ENCODE measurements at regions not wholly inside any gene's neighbourhood (a gene's known extent, or its start where the extent isn't known, plus 50 kb on each side); places are given as distances from the start of the nearest gene placed in this dataset.

DNA sequence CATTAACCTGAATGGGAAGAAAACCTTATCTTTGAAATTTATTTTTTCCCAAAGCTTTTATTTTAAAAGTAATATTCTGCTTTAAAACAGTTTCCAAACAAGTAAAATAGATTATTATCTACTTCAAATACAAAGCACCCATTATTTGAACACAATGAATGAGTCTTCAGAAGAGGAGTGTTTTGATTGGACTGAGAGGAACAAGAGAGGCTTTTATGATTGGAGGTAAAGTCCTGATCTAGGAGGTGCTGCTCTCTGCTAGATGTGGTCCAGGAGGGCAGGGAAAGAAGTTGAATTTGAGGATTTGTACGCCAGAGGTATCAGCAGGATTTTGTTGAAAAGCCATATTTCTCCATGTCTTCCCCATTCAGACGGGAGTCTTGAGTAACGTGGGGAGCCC is 900.7 kb downstream of the SOCS6 start:
- no peak for DNase-seq

DNA sequence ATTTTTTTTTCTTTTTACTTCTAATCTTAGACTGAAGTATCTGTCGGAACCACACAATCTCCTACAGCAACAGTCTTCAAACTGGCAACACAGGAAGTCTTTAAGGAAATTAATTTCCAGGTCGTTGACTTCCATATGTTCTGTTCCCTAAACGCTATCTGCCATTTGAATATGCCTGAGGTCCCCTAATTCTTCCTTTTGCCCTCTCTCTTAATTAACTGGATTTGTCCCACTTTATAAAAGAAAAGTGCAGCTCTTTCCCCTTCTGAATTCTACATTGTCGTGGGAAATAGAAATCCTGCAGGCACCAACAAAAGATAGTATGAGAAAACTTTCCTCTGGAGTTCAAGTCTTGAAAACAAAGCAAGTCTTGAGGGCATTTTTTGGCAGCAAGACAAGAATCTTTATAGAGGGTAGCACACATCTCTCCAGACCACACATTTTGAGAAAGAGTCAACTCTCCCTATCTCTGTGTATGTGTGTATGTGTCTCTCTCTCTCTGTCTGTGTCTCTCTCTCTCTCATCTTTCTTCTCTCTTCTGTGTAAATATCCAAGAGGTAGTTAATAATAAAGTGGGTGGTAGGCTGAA is 879.8 kb downstream of the SOCS6 start:
- DNase-seq: no peak

DNA sequence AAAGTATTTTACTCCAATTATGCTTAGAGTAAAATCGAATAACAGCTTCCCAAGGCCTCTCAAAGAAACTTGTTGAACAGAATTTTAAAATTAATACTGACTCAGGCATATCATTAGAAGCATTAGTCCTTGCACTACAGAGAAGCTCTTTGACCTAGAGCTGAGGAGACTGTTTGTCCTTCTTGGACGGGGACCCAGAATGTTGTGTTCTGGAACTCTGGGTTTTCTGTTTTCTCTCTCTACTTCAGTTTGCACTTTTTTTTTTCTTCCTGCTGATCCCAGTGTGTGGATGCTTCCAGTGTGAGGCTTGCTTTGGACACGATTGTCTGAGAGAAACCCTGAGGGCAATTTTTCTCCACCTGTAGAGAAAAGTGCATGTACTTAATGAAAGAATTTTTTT is 847.6 kb downstream of the SOCS6 start:
- DNase-seq: no peak

DNA sequence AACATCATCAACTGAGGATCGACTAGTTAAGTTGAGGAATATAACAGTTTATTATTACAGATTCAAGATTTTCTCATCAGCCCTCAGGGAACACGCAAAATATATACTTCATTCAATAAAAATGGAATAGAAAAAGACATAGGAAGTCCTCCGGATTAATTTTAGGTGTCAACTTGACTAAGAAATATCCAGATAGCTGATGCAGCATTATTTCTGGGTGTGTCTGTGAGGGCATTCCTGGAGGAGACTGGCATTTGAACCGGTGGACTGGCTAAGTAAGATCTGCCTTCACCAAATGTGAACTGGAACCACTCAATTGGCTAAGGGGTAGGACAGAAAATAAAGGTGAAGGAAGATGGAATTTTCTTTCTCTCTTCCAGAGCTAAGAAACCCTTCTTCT is 845.3 kb downstream of the SOCS6 start:
- no peak for DNase-seq

DNA sequence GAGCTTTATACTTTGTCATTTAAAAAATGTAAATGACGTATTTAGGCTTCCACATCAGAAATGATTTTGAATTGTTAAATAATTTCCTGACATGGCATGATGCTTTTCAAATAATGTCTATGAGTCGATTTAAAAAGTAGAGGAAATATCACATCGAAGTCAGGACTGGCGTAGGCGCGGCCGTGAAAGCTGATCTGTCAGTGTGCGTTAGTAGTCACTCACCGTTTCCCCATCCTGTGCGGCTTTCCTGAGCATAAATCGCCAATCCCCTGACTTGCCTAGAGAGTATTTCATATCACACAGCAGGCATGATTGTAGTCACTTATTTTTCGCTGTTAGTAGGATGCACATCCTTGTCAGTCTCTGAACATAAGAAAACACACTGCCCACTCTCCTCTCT is 843.1 kb downstream of the SOCS6 start:
- no peak for DNase-seq

DNA sequence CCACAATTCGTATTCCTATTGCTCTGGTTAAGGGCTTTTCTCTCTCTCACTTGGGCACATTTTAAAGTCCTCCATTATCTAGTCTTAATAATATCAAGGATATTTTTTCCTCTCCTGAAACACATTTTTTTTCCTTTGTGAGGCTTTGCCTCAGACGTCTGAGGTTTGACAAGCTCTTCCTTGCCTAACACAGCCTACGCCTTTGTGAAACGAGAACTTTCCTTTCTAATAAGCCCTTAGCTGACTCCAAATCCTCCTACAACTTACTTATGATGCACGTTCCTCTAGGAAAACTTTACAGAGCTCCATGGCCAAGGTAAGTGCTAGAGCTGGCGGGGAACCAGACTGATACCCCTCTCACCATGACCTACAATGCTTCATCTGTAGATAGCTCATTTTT is 841.5 kb downstream of the SOCS6 start:
- DNase-seq: no peak

DNA sequence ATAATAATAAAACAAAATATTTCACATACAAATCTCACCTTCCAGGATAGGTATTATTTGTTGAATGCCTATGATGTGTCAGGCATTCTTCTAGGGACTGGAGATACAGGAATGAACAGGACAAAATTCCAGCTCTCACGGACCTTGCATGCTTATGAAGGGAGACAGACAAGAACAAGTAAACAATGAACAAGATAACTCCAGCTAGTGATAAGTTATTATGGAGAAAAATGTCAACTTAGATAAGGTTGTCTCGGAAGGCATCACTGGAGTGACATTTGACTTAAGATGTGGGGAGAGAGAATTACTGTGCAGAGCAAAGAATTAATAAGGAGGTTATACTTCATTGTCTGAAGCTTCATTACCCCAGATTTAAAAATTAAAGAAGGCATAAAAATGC is 836.7 kb downstream of the SOCS6 start:
- DNase-seq: no peak

DNA sequence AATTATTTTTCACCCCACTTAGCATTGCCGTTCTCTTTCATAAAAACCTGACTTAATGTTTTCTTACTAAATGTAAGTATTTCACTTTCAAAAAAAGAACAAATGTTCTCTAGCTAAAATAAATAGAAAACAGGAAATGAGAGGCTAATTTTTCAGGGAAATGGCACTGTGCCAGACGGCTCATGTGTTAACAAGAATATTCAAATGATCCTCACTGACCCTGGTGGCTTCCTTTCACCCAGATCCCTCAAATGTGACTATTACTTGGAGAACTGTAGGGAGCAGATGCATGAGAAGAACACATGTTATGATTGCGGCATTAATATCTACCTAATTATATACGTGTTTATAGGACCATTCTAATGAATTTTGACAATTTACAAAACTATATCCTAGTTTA is 827.7 kb downstream of the SOCS6 start:
- DNase-seq: no peak

DNA sequence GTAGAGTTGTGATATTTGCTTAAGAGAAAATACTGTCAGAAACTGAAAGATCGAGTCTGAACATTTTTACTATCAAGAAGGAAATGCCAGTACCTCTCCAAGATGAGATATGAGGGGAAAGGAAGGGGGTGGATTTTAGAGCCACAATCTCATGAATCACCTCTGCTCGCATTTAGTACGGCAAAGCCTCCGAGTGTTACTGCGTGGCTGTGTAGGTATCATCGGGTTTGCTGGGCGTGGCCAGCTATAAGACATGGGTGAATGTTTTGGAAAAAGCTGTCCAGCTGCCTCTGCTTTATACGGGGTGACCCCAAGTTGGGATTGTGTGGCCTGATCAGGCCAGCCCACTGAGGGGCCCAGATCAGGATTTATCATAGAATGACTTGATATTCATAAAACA is 826.4 kb downstream of the SOCS6 start:
- DNase-seq: no peak

DNA sequence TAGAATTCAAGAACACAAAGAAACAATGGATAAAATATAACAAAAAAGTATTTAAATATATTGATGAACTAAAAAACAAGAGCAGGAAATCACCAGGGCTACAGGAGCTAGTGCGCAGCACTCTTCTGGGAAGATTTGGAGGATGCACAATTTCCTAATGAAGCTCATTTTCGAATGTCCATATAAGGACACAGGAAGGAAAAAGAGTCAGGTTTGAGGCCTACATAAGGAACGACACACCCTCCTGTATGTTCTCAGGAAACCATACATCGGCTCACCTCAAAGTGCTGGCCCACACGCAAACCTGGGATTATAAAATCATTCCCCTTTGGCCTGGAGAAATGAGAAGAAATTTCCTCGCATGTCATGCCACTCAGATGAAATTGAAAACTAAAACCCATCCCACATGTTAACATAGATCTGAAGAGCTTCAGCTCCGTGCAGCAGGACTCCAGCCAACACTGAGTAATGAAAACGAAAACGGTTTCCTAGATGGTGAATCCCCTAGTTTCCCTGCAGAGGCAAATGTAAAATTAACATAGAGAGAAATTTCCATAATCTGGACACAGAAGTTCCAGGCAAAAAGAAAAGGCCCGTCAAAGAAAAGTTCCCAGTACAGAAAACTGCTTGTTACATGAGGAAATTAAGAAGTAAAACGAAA is 825.8 kb downstream of the SOCS6 start:
- DNase-seq: no peak

DNA sequence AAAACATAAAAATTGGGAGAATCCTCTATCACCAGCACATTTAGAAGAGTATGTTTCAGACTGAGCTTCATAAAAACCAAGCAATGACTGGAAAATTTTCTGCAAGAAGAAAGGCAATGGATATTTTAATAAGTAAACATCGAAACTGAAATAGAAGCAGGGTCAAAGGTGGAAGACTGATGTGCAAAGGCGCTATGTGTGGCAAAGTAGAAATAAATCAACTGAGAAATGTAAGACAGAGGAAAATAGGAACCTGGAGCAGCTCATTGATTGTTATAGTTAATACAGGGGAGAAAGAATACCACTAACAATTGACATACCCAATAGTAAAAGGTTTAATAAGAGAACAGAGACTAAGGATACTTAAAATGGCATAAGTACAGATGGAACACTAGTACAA is 818.4 kb downstream of the SOCS6 start:
- DNase-seq: no peak

DNA sequence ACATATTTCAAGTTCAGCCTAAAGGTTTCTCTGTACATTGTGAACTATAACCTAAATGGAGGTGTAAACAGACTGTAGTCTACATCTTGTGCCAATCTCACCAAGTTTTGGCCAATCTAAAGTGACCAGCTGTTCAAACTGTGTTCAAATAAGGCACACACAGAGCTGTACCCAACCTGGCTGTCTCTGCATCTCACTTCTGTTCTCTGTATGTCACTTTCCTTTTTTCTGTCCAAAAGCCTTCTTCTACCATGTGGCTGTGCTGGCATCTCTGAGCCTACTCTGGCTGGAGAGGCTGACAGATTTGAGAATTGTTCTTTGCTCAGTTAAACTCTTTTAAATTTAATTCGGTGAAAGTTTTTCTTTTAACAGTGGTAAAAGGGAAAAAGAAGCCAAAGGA is 817.9 kb downstream of the SOCS6 start:
- DNase-seq: no peak

DNA sequence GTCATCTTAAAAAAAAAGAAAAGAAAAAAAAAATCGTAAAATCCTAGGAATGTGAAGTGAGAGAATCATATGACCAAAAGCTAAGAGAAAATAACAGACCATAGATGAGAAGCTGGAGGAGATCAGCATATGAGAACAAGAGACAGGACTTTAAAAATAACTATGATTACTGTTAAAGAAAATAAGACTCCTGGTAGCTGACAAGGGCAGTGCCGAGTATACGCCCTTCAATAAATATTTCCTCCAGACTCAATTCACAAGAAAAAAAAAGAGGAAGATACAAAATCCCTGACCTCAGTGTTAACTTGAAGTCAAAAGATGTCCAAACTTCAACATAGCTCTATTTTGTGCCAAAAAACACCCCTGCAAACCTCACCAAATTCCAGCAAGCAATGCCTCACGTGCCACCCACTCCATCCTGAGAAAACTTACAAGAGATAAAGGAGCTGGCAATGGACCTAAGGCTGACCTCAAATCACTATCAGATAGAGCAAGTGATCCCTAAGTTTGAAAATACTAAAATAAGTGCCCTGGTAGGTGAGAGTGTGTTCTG is 817.2 kb downstream of the SOCS6 start:
- DNase-seq: no peak

DNA sequence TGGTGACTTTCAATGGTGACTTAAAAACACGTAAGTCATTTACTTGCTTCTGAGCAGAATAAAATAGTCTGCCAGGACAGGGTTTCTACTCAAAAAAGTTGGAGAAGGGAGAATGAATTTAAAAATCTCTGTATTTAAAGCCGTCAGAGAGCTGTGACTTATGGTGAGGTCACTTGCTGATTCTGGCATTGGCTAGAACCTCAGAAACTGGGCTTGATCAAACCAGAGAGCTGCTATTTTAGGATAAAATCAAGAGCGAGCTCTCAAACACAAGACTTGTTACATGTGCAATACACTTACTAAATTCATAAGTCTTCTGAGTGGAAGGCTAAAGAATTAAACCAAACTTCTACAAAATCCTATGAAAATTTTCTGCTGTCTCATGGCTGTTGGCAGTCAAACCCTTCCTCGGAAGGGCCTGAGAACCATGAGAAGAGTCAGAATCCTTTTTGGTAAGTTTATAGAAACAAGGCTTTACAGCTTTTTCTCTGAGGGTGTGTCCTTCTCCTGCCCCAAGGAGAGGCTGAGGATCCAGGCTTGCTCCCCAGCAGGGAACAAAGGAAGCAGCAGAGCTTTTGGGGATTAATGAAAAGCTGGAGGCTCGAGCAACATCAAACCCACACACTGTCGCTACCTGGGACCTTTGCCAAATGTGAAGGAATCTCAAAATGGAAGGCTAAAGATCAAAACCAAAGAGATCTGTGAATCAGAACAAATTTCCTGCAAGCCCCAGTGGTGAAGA is 816.4 kb downstream of the SOCS6 start:
- DNase-seq: no peak

DNA sequence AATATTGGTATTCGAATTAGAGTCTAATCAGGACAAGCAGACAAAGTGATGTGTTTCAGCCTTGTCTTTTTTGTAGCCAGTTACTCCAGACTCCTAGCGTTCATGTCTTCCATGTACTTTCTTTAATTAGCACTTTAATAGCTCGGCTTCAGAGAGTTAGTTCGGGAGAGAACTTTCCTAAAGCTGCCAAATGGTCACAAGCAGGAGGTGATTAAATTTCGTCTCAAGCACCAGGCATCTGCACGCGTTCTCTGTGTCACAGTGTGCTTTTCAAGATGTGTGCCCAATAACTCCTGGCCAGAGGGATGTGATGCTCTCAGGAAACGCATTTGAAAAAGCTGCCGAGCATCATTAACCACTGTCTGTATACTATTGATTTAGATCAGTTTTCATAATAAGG is 790.8 kb downstream of the SOCS6 start:
- DNase-seq: no peak

DNA sequence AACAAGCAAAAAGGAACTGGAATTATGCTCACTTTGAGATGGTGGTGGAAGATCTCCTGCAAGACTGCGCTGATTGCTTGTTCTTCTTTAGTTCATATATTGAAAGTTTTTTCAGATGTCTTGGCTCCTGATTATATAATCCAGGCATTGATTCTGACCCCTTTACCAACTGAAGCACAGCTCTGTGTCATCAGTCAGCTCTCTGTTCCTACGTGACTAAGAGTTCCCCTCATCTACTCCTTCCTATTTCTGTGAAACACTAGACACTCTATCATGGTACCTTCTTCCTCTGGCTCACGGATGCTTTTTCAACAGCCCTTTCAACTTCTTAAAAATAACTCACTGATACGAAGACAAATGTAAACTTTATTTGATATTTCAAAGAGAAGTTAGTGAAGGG is 788.6 kb downstream of the SOCS6 start:
- no peak for DNase-seq

DNA sequence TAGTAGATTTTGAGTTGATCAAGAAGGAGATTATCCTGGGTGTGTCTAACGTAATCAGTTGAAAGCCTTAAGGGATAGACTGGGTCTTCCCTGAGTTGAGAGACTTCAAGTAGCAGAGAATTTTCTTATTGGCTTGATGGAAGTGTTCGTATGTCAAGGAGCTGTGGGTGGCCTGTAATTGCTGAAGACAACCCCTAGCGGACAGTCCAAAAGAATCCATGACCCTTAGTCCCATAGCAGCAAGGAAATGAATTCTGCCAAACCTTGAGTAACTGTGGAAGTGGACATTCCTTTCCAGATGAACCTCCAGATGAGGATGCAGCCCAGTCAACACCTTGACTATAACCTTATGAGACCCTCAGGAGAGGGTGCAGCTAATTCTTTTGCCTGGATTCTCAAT is 786.3 kb downstream of the SOCS6 start:
- DNase-seq: no peak

DNA sequence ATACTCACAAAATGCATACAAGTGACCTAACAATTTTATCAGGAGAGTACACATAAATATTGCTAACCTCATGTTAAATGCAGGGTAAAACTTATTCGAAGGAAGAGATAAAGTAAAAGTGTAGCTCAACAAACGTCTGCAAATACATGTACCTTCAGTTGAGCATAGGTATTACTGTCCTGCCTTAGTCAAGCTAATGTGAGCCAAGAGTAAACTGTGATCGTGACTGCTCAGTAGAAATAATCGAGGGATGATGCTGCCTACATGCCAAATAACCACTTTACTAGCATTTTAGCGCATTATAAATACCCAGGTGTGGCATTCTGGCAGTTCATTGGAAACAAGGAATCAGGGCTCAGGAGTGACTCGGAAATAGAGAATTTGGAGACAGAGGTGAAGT is 779.5 kb downstream of the SOCS6 start:
- no peak for DNase-seq

DNA sequence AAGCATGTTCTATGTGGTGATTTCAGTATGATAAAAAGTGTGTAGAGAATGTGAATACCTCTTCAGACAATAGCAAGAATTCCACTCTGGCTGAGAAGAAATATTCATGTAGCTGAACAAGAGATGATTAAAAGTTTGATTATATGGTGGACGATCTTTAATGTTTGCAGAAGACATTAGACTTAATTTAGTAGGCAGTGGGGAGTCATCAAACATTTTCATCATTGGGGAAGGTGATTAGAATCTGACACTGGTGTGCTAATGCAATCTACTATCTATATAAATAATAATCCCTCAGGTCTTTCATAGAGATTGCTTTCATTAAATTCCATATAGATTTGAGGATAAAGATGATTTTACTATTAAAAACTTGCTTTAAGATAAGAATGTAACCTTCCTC is 761.0 kb downstream of the SOCS6 start:
- no peak for DNase-seq

DNA sequence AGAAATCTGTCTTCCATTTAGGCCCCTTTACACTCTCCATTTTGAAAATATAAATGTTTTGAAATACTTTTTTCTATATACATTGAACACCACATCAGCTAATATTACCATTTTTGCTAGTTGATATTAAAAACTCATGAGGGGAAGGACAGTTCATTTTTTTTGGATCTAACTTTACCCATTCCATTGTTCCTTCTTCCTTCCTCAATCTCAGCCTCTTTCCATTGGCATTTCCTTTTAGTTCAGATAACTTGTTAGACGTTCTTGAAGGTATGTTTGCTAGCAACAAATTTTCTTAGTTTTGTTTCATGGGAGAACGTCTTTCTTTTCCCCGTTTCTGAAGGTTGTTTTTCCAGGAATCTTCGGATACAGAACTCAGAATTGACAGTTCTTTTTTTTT is 759.0 kb downstream of the SOCS6 start:
- no peak for DNase-seq

DNA sequence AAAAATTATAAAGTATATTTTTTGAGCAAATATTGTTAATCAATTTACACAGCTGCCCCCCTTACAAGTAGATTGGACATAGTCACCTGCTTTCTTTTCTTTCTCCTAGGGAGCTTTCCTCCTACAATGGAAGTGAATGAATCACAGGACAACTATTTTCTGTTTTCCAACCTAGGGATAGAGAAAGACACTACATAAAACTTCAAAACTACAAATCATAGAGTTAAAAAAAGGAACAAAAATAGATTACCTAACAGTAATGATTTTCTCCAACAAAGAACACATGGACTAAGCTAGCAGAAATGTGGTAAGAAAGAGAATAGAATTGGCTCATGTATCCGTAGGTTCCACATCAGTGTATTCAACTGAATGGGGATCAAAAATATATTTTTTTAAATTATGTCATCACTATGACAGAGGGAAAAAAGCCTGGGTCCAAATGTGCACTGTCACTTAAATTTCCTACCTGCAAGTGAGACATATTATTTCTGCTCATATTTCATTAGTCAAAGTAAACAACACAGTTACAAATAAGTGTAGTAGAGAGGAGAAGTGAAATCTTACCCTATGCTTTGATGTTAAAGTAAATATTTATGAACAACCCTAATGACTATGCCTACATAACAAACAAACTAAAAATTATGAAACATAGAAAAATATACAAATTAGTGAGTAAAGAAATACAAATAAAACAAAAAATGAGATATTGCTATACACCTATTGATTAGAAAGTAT is 756.7 kb downstream of the SOCS6 start:
- no peak for DNase-seq

DNA sequence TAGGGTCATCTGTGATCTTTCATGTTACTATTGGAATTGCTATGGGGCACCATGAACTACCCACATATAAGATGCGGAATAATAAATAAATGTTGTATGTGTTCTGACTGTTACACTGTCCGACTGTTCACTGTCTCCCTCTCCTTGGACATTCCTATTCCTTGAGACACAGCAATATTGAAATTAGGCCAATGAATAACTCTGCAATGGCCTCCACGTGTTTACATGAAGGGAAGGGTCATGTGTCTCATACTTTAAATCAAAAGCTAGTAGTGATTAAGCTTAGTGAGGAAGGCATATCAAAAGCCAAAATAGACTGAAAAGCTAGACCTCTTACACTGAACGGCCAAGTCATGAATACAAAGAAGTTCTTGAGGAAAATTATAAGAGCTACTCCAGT is 751.3 kb downstream of the SOCS6 start:
- no peak for DNase-seq

DNA sequence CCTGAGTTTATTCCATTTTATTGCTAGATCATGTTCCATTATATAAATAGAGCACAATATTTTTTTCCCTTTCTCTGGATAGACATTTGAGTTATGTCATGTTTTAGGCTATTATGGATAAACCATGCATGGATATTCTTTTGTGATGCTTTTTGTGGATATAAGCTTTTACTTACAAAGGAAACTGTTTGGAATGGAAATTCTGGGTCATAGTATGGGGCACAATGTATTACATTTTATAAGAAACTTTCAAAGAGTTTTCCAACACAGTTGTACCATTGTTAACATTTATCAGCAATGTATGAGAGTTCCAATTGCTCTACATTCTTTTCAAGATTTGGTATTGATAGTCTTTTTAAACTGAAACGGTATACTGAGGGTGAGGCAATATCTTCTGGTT is 749.4 kb downstream of the SOCS6 start:
- no peak for DNase-seq

DNA sequence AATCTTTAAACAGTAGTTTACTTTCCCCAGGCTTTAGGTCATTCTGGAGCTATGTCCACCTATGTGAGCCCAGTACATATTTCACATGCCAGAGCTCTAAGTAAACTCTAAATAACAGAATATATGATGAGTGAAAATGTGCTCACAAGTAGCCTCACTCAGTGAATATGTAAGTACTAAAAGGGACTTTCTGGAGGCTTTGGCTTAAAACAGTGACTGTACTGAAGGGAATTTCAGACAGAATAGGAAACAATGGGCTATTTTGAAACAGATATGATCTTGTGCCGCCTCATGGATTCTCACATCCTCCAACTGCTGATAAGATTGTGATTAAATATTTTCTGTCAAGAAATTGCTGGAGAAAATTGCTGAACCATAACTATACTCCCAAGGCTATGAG is 747.9 kb downstream of the SOCS6 start:
- no peak for DNase-seq
